ENCODE measurements at regions not wholly inside any gene's neighbourhood (a gene's known extent, or its start where the extent isn't known, plus 50 kb on each side); places are given as distances from the start of the nearest gene placed in this dataset.

DNA sequence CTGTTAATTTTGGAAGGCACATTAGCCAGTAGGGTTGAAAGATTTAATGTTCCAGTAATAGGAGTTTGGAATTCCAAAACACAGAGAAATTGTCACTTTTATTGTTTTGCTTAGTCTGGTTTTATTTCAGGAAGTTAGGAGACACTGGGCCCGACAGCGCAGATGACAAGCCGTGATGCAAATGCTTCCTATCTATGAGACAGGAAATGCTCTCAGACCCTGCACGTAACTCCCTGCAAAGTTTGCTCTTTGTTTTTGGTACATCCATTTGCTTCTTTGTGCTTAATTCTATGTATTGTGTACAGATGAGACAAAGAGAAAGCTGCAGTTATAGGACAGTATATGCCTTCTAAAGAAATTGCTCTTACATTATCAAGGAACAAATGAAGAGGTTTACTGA lies 201.6 kb upstream of the SGK1 start:
- no peak for FAIRE-seq
- Histone ChIP-seq H3K4ac (replicated peaks; ENCODE audit: insufficient read length, low read depth, low read length) (no peak overlapping the region), H3K79me1 (ENCODE audit: low read depth, low read length) (no peaks in the 10 kb centered on the region), H3K18ac (ENCODE audit: extremely low read depth, low read length) (no peak overlapping the region), H2BK20ac (ENCODE audit: low read length) (no peak overlapping the region), H3K4me1 (replicated peaks in 1 of 4; ENCODE audit: control insufficient read depth in 3 of 4, insufficient read depth in 4 of 4, low read length in 3 of 4) (peaks cover 0 to 5% (median 3%) of the 10 kb centered on the region in 4 experiments; a peak in 4 of 7 replicates), H3K9me3 (ENCODE audit: insufficient read depth in 2 of 2, low read depth in 1 of 2, low read length in 1 of 2) (no peaks in the 10 kb centered on the region), H3K4me3 (ENCODE audit: extremely low read depth in 1 of 4, insufficient read depth in 2 of 4, low read depth in 3 of 4, low read length in 4 of 4) (no peak overlapping the region), H4K91ac (replicated peaks; ENCODE audit: insufficient read length, low read length) (no peak overlapping the region), H3K56ac (replicated peaks; ENCODE audit: insufficient read length, low read depth, low read length) (no peak overlapping the region), H4K20me1 (replicated peaks in 1 of 2; ENCODE audit: control insufficient read depth in 1 of 2, insufficient read depth in 2 of 2, low read length in 2 of 2) (no peaks in the 10 kb centered on the region), H3K23me2 (ENCODE audit: low read depth, low read length) (no peaks in the 10 kb centered on the region), H4K5ac (ENCODE audit: insufficient read length, low read depth, low read length) (no peak overlapping the region), H3K9ac (replicated peaks in 1 of 4; ENCODE audit: extremely low read depth in 1 of 4, low read depth in 3 of 4, low read length in 3 of 4) (no peak overlapping the region), H3K14ac (ENCODE audit: insufficient read length) (no peak overlapping the region), H3K23ac (ENCODE audit: insufficient read length) (no peak overlapping the region), H2BK15ac (ENCODE audit: low read length) (no peak overlapping the region), H4K8ac (ENCODE audit: extremely low read depth, insufficient read depth, low read length) (no peak overlapping the region), H3K27me3 (replicated peaks in 1 of 4; ENCODE audit: control insufficient read depth in 3 of 4, extremely low read depth in 1 of 4, insufficient read depth in 3 of 4, low read length in 3 of 4) (no peaks in the 10 kb centered on the region), H3K4me2 (ENCODE audit: insufficient read depth in 1 of 2, low read depth in 2 of 2, low read length in 2 of 2) (no peak overlapping the region), H2BK5ac (ENCODE audit: low read depth, low read length) (no peak overlapping the region), H3K27ac (ENCODE audit: low read depth, low read length) (no peak overlapping the region), H2BK12ac (ENCODE audit: low read depth, low read length) (no peak overlapping the region), H2BK120ac (replicated peaks; ENCODE audit: low read depth, low read length) (no peak overlapping the region), H3K36me3 (ENCODE audit: control insufficient read depth in 2 of 4, insufficient read depth in 4 of 4, low read length in 3 of 4) (no peaks in the 10 kb centered on the region), H2AK5ac (ENCODE audit: low read depth, low read length) (no peak overlapping the region), H3K79me2 (ENCODE audit: control insufficient read depth in 1 of 2, insufficient read depth in 2 of 2, low read length in 2 of 2) (no peaks in the 10 kb centered on the region), H2AFZ (ENCODE audit: low read length) (no peak overlapping the region)
- DNase-seq (ENCODE audit: low read depth in 1 of 2, low spot score in 2 of 2): no peak
- WGBS, 2 experiments (ENCODE audit: extremely low coverage in 1 of 2, insufficient coverage in 1 of 2, insufficient read length in 1 of 2, insufficient replicate concordance in 2 of 2, low coverage in 1 of 2, low lambda C conversion rate in 2 of 2, missing lambda C conversion rate in 1 of 2): 88% methylated on average over 4 of the region's 4 CpGs; no CpG with 5 or more reads in 1 of the 2 experiments
- ChIA-PET CTCF (ENCODE audit: partially characterized antibody) (interaction anchor here (0.6 kb wide), 3 partner anchors 363 to 979 kb away, joined by 3 to 5 read pairs (median 3); no protein-coding TSS in a partner anchor), POLR2A (ENCODE audit: partially characterized antibody) (no interaction called here)
- TF ChIP-seq CREB1 (IDR thresholded peaks at IDR 0.05) (no peak), RAD21 (IDR thresholded peaks at IDR 0.05 in 1 of 2, conservative IDR thresholded peaks at IDR 0.05 in 1 of 2; ENCODE audit: low read depth in 2 of 2, low read length in 2 of 2) (no peak), SP4 (IDR thresholded peaks at IDR 0.05; ENCODE audit: low read length) (no peak), POLR2AphosphoS5 (IDR thresholded peaks at IDR 0.05; ENCODE audit: low read depth, low read length) (no peak), TBP (IDR thresholded peaks at IDR 0.05; ENCODE audit: low read depth, low read length) (no peak)
- TF ChIP-seq, protein P1, sequence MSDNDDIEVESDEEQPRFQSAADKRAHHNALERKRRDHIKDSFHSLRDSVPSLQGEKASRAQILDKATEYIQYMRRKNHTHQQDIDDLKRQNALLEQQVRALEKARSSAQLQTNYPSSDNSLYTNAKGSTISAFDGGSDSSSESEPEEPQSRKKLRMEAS (IDR thresholded peaks at IDR 0.05): no peak
